Upper lobe of right lung (tissue), 1 donor: ENCODE measurements at regions not wholly inside any gene's neighbourhood (a gene's known extent, or its start where the extent isn't known, plus 50 kb on each side); places are given as distances from the start of the nearest gene placed in this dataset.

Experiments used
- ATAC-seq: fragments of 200-7000 bp; cut with Tn5 transposase; one replicate; pipeline ENCODE4 v1.9.1; 2020; ENCODE audit warnings: mild to moderate bottlenecking, moderate library complexity
- DNase-seq: peaks from one replicate; pipeline ENCODE4 v3.0.0-alpha.2; 2020
- H3K27ac ChIP-seq: fragments of 200-600 bp; one replicate; pipeline ENCODE4 v1.8.0; 2022
- H3K27me3 ChIP-seq: fragments of 200-600 bp; one replicate; pipeline ENCODE4 v1.8.0; 2022; ENCODE audit warnings: mild to moderate bottlenecking
- H3K36me3 ChIP-seq: fragments of 200-600 bp; one replicate; pipeline ENCODE4 v1.8.0; 2022
- H3K4me1 ChIP-seq: fragments of 200-600 bp; one replicate; pipeline ENCODE4 v1.8.0; 2022
- H3K4me3 ChIP-seq: fragments of 200-600 bp; one replicate; pipeline ENCODE4 v1.8.0; 2022; ENCODE audit warnings: mild to moderate bottlenecking
- H3K9me3 ChIP-seq: fragments of 200-600 bp; one replicate; pipeline ENCODE4 v1.8.0; 2022
- CTCF ChIP-seq: fragments of 200-600 bp; IDR thresholded peaks from one replicate; pipeline ENCODE4 v1.8.0; 2022; ENCODE audit warnings: antibody characterized with exemption
- intact Hi-C: fragments of 100-400 bp; cut with DNase I; formaldehyde crosslinking; loops from one replicate; pipeline ENCODE4 v1.11.0; 2022
- donor health status: DM: no; HTN: yes; CAD: no; lungs with severe emphysema.

GRCh38 chr2:62597323-62597722, 91.3 kb upstream of the TMEM17 start:
- no peak overlapping the region for H3K4me3 ChIP-seq
- no peak for TF ChIP-seq CTCF
- intact Hi-C loops, result no loop called here
- no peak overlapping the region for H3K27ac ChIP-seq
- H3K4me1 ChIP-seq, result no peaks in the 10 kb centered on the region
- H3K9me3 ChIP-seq, result no peaks in the 10 kb centered on the region
- ATAC-seq (no peak), DNase-seq (no peak)
- no peaks in the 10 kb centered on the region for H3K27me3 ChIP-seq
- H3K36me3 ChIP-seq, result no peaks in the 10 kb centered on the region

- no peak for TF ChIP-seq CTCF
- H3K4me3 ChIP-seq, result no peak overlapping the region
- H3K27ac ChIP-seq, result no peak overlapping the region
- no peak for DNase-seq
- H3K36me3 ChIP-seq, result no peaks in the 10 kb centered on the region
- H3K27me3 ChIP-seq, result no peaks in the 10 kb centered on the region
- no peak for ATAC-seq
- intact Hi-C loops, result no loop called here
- H3K9me3 ChIP-seq, result no peaks in the 10 kb centered on the region
- no peaks in the 10 kb centered on the region for H3K4me1 ChIP-seq
Measured at GRCh38 chr2:62596061-62596921, 90.3 kb upstream of the TMEM17 start.

GRCh38 chr2:62595474-62595873, 89.5 kb upstream of the TMEM17 start:
- H3K36me3 ChIP-seq, result no peaks in the 10 kb centered on the region
- no peaks in the 10 kb centered on the region for H3K27me3 ChIP-seq
- intact Hi-C loops, result no loop called here
- no peak overlapping the region for H3K27ac ChIP-seq
- H3K4me3 ChIP-seq, result no peak overlapping the region
- DNase-seq (no peak), ATAC-seq (no peak)
- no peak for TF ChIP-seq CTCF
- H3K9me3 ChIP-seq, result no peaks in the 10 kb centered on the region
- H3K4me1 ChIP-seq, result no peaks in the 10 kb centered on the region

GRCh38 chr2:62593825-62594224, 87.8 kb upstream of the TMEM17 start:
- no peak for TF ChIP-seq CTCF
- no peak for DNase-seq
- ATAC-seq, result no peak
- H3K27me3 ChIP-seq, result no peaks in the 10 kb centered on the region
- H3K36me3 ChIP-seq, result no peaks in the 10 kb centered on the region
- H3K4me1 ChIP-seq, result no peaks in the 10 kb centered on the region
- intact Hi-C loops, result no loop called here
- no peak overlapping the region for H3K4me3 ChIP-seq
- H3K27ac ChIP-seq, result no peak overlapping the region
- H3K9me3 ChIP-seq, result no peaks in the 10 kb centered on the region

GRCh38 chr2:62591491-62591890, 85.5 kb upstream of the TMEM17 start:
- Histone ChIP-seq H3K4me1 (no peaks in the 10 kb centered on the region), H3K27me3 (no peaks in the 10 kb centered on the region), H3K4me3 (no peak overlapping the region), H3K36me3 (no peaks in the 10 kb centered on the region), H3K27ac (no peak overlapping the region), H3K9me3 (no peaks in the 10 kb centered on the region)
- no peak for DNase-seq
- no peak for ATAC-seq
- intact Hi-C loops, result no loop called here
- no peak for TF ChIP-seq CTCF
